KMS-11 (cell line): ENCODE measurements at regions not wholly inside any gene's neighbourhood (a gene's known extent, or its start where the extent isn't known, plus 50 kb on each side); places are given as distances from the start of the nearest gene placed in this dataset.

Experiments used
- H2AFZ ChIP-seq: fragments of 200-600 bp; sonication (generic); 2 replicates; pipeline ENCODE4 v1.6.1; 2016; ENCODE audit warnings: antibody characterized with exemption, mixed run types, low read depth
- H3K27ac ChIP-seq: fragments of 200-600 bp; sonication (generic); 2 replicates; pipeline ENCODE4 v1.6.1; 2016; ENCODE audit warnings: mild to moderate bottlenecking, mixed run types
- H3K27me3 ChIP-seq: fragments of 200-600 bp; sonication (generic); 2 replicates; pipeline ENCODE4 v1.6.1; 2017; ENCODE audit warnings: mild to moderate bottlenecking, low read depth, mixed run types, moderate library complexity; ENCODE audit not compliant: insufficient read depth
- H3K36me3 ChIP-seq: fragments of 200-600 bp; sonication (generic); 2 replicates; pipeline ENCODE4 v1.6.1; 2017; ENCODE audit warnings: mild to moderate bottlenecking, mixed run types; ENCODE audit not compliant: insufficient read depth
- H3K4me1 ChIP-seq: fragments of 200-600 bp; sonication (generic); 2 replicates; pipeline ENCODE4 v1.6.1; 2016; ENCODE audit warnings: mild to moderate bottlenecking, low read depth, mixed run types; ENCODE audit not compliant: poor library complexity, severe bottlenecking
- H3K4me2 ChIP-seq: fragments of 200-600 bp; sonication (generic); 2 replicates; pipeline ENCODE4 v1.7.0; 2016; ENCODE audit warnings: mild to moderate bottlenecking, mixed run types
- H3K4me3 ChIP-seq: fragments of 200-600 bp; sonication (generic); IDR thresholded peaks from 2 replicates; pipeline ENCODE4 v1.6.1; 2017; ENCODE audit warnings: low read depth, low read length, mixed read lengths; ENCODE audit not compliant: insufficient read depth
- H3K79me2 ChIP-seq: fragments of 200-600 bp; sonication (generic); 2 replicates; pipeline ENCODE4 v1.6.1; 2016; ENCODE audit warnings: low read depth, mixed run types; ENCODE audit not compliant: insufficient read depth
- H3K9ac ChIP-seq: fragments of 200-600 bp; sonication (generic); 2 replicates; pipeline ENCODE4 v1.6.1; 2016; ENCODE audit warnings: mild to moderate bottlenecking, mixed run types
- H4K20me1 ChIP-seq: fragments of 200-600 bp; sonication (generic); 2 replicates; pipeline ENCODE4 v1.6.1; 2016; ENCODE audit warnings: mild to moderate bottlenecking, mixed run types; ENCODE audit not compliant: insufficient read depth
- CTCF ChIP-seq: fragments of 200-600 bp; sonication (generic); conservative IDR thresholded peaks from 2 replicates; pipeline ENCODE4 v1.6.1; 2017; ENCODE audit warnings: low read depth, mild to moderate bottlenecking, antibody characterized with exemption, low read length, moderate library complexity, mixed read lengths

GRCh38 chr11:98965775-98966174 is 55.0 kb upstream of the CNTN5 start:
- Histone ChIP-seq H3K27me3 (no peaks in the 10 kb centered on the region), H2AFZ (no peak overlapping the region), H3K79me2 (no peaks in the 10 kb centered on the region), H3K4me2 (no peak overlapping the region), H3K27ac (no peak overlapping the region), H3K4me3 (no peak overlapping the region), H3K9ac (no peak overlapping the region), H4K20me1 (no peaks in the 10 kb centered on the region), H3K36me3 (no peaks in the 10 kb centered on the region), H3K4me1 (no peaks in the 10 kb centered on the region)
- TF ChIP-seq CTCF: no peak

- H3K27me3 ChIP-seq: no peaks in the 10 kb centered on the region
- H2AFZ ChIP-seq: no peak overlapping the region
- no peak overlapping the region for H3K4me2 ChIP-seq
- no peaks in the 10 kb centered on the region for H3K4me1 ChIP-seq
- H3K36me3 ChIP-seq: no peaks in the 10 kb centered on the region
- H3K9ac ChIP-seq: no peak overlapping the region
- no peaks in the 10 kb centered on the region for H3K79me2 ChIP-seq
- TF ChIP-seq CTCF: no peak
- no peaks in the 10 kb centered on the region for H4K20me1 ChIP-seq
- no peak overlapping the region for H3K4me3 ChIP-seq
- H3K27ac ChIP-seq: no peak overlapping the region
Measured at GRCh38 chr11:98967005-98967404, 53.7 kb upstream of the CNTN5 start.
